Thyroid gland (tissue), 4 donors: ENCODE measurements at regions not wholly inside any gene's neighbourhood (a gene's known extent, or its start where the extent isn't known, plus 50 kb on each side); places are given as distances from the start of the nearest gene placed in this dataset.

Experiments
- POLR2A ChIP-seq, 2 donors: fragments of 450-650 bp; IDR thresholded peaks; one replicate each; pipeline ENCODE4 v1.6.1; 2017; ENCODE audit warnings: antibody characterized with exemption in 2 of 2, mild to moderate bottlenecking in 2 of 2, moderate library complexity in 1 of 2
- TF ChIP-seq, protein P1 (sequence below), 6 experiments: fragments of 200-600 bp in 3 of 6; fragments of 450-650 bp in 3 of 6; sonication (generic) in 3 of 6; IDR thresholded peaks; one replicate each; pipeline ENCODE4 v1.5.1; 2016 to 2019; ENCODE audit warnings: antibody characterized with exemption in 6 of 6, mild to moderate bottlenecking in 2 of 6, inconsistent platforms in 1 of 6, moderate library complexity in 1 of 6

DNA sequence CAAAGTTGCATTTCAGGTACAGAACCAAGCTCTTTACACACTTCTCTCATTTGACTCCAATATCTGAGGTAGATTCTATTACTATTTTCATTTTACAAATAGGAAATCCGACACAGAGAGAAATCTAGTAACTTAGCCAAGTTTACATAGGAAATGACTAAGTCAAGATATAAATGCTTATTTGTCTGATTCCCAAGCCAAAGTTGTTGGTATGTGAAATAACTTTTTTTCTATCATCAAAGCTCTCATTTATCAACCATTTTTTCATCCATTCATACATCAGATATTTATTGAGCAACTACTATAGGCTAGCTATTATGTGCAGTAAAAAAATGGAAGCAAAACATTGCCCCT lies 89.2 kb upstream of the MITF start:
- TF ChIP-seq, protein P1, sequence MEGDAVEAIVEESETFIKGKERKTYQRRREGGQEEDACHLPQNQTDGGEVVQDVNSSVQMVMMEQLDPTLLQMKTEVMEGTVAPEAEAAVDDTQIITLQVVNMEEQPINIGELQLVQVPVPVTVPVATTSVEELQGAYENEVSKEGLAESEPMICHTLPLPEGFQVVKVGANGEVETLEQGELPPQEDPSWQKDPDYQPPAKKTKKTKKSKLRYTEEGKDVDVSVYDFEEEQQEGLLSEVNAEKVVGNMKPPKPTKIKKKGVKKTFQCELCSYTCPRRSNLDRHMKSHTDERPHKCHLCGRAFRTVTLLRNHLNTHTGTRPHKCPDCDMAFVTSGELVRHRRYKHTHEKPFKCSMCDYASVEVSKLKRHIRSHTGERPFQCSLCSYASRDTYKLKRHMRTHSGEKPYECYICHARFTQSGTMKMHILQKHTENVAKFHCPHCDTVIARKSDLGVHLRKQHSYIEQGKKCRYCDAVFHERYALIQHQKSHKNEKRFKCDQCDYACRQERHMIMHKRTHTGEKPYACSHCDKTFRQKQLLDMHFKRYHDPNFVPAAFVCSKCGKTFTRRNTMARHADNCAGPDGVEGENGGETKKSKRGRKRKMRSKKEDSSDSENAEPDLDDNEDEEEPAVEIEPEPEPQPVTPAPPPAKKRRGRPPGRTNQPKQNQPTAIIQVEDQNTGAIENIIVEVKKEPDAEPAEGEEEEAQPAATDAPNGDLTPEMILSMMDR (IDR thresholded peaks at IDR 0.05) = no peak
- no peak for TF ChIP-seq POLR2A (IDR thresholded peaks at IDR 0.05)
